CD4-positive, alpha-beta memory T cell (primary cell): ENCODE measurements at regions not wholly inside any gene's neighbourhood (a gene's known extent, or its start where the extent isn't known, plus 50 kb on each side); places are given as distances from the start of the nearest gene placed in this dataset.
A peak's percentile ranks its signal among the peaks of the same experiment; 100 is the strongest.

Experiments
- CTCF ChIA-PET: fragments of 350-600 bp; sonication (Branson Sonifier 250); formaldehyde crosslinking; loops from one replicate; lab custom pipeline; 2021; ENCODE audit warnings: inconsistent platforms; ENCODE audit not compliant: partially characterized antibody; lab: Charles Lee
- POLR2A ChIA-PET: fragments of 350-600 bp; sonication (Branson Sonifier 250); formaldehyde crosslinking; loops from one replicate; lab custom pipeline; 2021; ENCODE audit not compliant: partially characterized antibody; lab: Charles Lee
- DNase-seq, 5 donors: peaks; one replicate each; pipeline versions ENCODE4 v3.0.0 to v3.0.0-alpha.2; 2020 to 2022; ENCODE audit warnings: mixed read lengths in 1 of 5
- H3K27ac ChIP-seq: one replicate; pipeline ENCODE4 v1.7.0; 2013; ENCODE audit warnings: low read depth, low read length
- H3K27me3 ChIP-seq: 2 replicates; pipeline ENCODE4 v1.7.0; 2013; ENCODE audit warnings: mild to moderate bottlenecking, low read length, moderate library complexity; ENCODE audit not compliant: insufficient read depth
- H3K36me3 ChIP-seq: 2 replicates; pipeline ENCODE4 v1.7.0; 2013; ENCODE audit warnings: mild to moderate bottlenecking, low read length, moderate library complexity; ENCODE audit not compliant: insufficient read depth
- H3K4me1 ChIP-seq: 2 replicates; pipeline ENCODE4 v1.7.0; 2013; ENCODE audit warnings: mild to moderate bottlenecking, low read length, moderate library complexity; ENCODE audit not compliant: insufficient read depth
- H3K4me3 ChIP-seq, 2 donors: one replicate each; pipeline ENCODE4 v1.7.0; 2013; ENCODE audit warnings: low read length in 2 of 2, mild to moderate bottlenecking in 1 of 2
- H3K9me3 ChIP-seq, 2 donors: one replicate each; pipeline ENCODE4 v1.7.0; 2013; ENCODE audit warnings: low read length in 2 of 2, control low read depth in 1 of 2; ENCODE audit not compliant: control insufficient read depth in 1 of 2
- H3K27ac Mint-ChIP-seq, 7 donors: one replicate each; pipeline ENCODE4 v1.8.0; 2020 to 2021; ENCODE audit warnings: mixed read lengths in 7 of 7, mild to moderate bottlenecking in 6 of 7, inconsistent platforms in 3 of 7, moderate library complexity in 3 of 7
- H3K27me3 Mint-ChIP-seq, 2 donors: one replicate each; pipeline ENCODE4 v1.8.0; 2020 to 2021; ENCODE audit warnings: mixed read lengths in 2 of 2
- H3K36me3 Mint-ChIP-seq, 2 donors: one replicate each; pipeline ENCODE4 v1.8.0; 2020 to 2021; ENCODE audit warnings: mixed read lengths in 2 of 2, inconsistent platforms in 1 of 2, mild to moderate bottlenecking in 1 of 2
- H3K4me1 Mint-ChIP-seq, 4 donors: one replicate each; pipeline ENCODE4 v1.8.0; 2020 to 2021; ENCODE audit warnings: mixed read lengths in 4 of 4, mild to moderate bottlenecking in 1 of 4
- H3K4me3 Mint-ChIP-seq, 8 donors: one replicate each; pipeline ENCODE4 v1.8.0; 2020 to 2021; ENCODE audit warnings: mixed read lengths in 8 of 8, mild to moderate bottlenecking in 7 of 8, moderate library complexity in 6 of 8, inconsistent platforms in 3 of 8
- H3K9me3 Mint-ChIP-seq, 8 donors: one replicate each; pipeline ENCODE4 v1.8.0; 2020 to 2021; ENCODE audit warnings: mixed read lengths in 8 of 8, mild to moderate bottlenecking in 5 of 8, inconsistent platforms in 3 of 8, moderate library complexity in 1 of 8
- intact Hi-C: fragments of 100-400 bp; cut with micrococcal nuclease; formaldehyde crosslinking; loops from one replicate; pipeline ENCODE4 v1.15.1; 2023

GRCh38 chr1:193593147-193593885, 406.9 kb upstream of the B3GALT2 start:
- H3K27ac Mint-ChIP-seq = peak overlapping the region; percentile 75 to 95 (median 85)
- H3K36me3 Mint-ChIP-seq = peaks cover 0 to 7% of the 10 kb centered on the region in 2 donors
- no peaks in the 10 kb centered on the region for H3K9me3 ChIP-seq
- H3K27me3 ChIP-seq = no peaks in the 10 kb centered on the region
- H3K4me1 ChIP-seq = peaks cover 42% of the 10 kb centered on the region
- H3K27me3 Mint-ChIP-seq = no peaks in the 10 kb centered on the region
- H3K4me3 Mint-ChIP-seq = peak overlapping the region in 7 of 8 donors; percentile 72 to 84 (median 78)
- H3K9me3 Mint-ChIP-seq = peaks cover 0 to 5% (median 0%) of the 10 kb centered on the region in 8 donors
- H3K27ac ChIP-seq = peak overlapping the region; percentile 39
- CTCF ChIA-PET = no interaction called here
- H3K4me3 ChIP-seq = no peak overlapping the region
- DNase-seq = no peak
- POLR2A ChIA-PET = no interaction called here
- H3K4me1 Mint-ChIP-seq = peaks cover 34 to 54% (median 43%) of the 10 kb centered on the region in 4 donors
- intact Hi-C loops = loop anchor here (5.0 kb wide), 1 partner anchor 116 kb away; no protein-coding TSS in a partner anchor
- no peaks in the 10 kb centered on the region for H3K36me3 ChIP-seq

- DNase-seq = peak; percentile 39 to 51 (median 49)
- Mint-ChIP-seq H3K36me3 (peaks cover 0 to 7% of the 10 kb centered on the region in 2 donors), H3K27ac (peak overlapping the region; percentile 75 to 95 (median 85)), H3K27me3 (no peaks in the 10 kb centered on the region), H3K4me3 (peak overlapping the region in 7 of 8 donors; percentile 72 to 84 (median 78)), H3K9me3 (peaks cover 0 to 5% (median 0%) of the 10 kb centered on the region in 8 donors), H3K4me1 (peaks cover 34 to 54% (median 43%) of the 10 kb centered on the region in 4 donors)
- Histone ChIP-seq H3K9me3 (no peaks in the 10 kb centered on the region), H3K27me3 (no peaks in the 10 kb centered on the region), H3K36me3 (no peaks in the 10 kb centered on the region), H3K27ac (peak overlapping the region; percentile 39), H3K4me3 (peak overlapping the region in 1 of 2 donors; percentile 10), H3K4me1 (peaks cover 42% of the 10 kb centered on the region)
- intact Hi-C loops = loop anchor here (5.0 kb wide), 1 partner anchor 115 kb away; no protein-coding TSS in a partner anchor
- ChIA-PET POLR2A (interaction anchor here (0.6 to 2.6 kb wide), 12 partner anchors 8 to 183 kb away, joined by 3 to 15 read pairs (median 5); no protein-coding TSS in a partner anchor), CTCF (interaction anchor here (1.5 to 2.6 kb wide), 2 partner anchors 9 to 111 kb away, joined by 5 to 6 read pairs; no protein-coding TSS in a partner anchor)
These were observed 405.9 kb upstream of the B3GALT2 start for GRCh38 chr1:193592317-193592716.

- Mint-ChIP-seq H3K4me3 (no peak overlapping the region), H3K4me1 (peaks cover 32 to 49% (median 39%) of the 10 kb centered on the region in 4 donors), H3K36me3 (no peaks in the 10 kb centered on the region), H3K9me3 (peaks cover 0 to 2% (median 0%) of the 10 kb centered on the region in 8 donors), H3K27ac (peak overlapping the region in 5 of 7 donors; percentile 14 to 86 (median 79)), H3K27me3 (no peaks in the 10 kb centered on the region)
- no peak for DNase-seq
- no peaks in the 10 kb centered on the region for H3K27me3 ChIP-seq
- no peak overlapping the region for H3K4me3 ChIP-seq
- intact Hi-C loops = loop anchor here (5.0 kb wide), 1 partner anchor 113 kb away; no protein-coding TSS in a partner anchor
- H3K4me1 ChIP-seq = peaks cover 42% of the 10 kb centered on the region
- H3K27ac ChIP-seq = no peak overlapping the region
- ChIA-PET CTCF (interaction anchor here (1.0 to 2.6 kb wide), 3 partner anchors 40 to 191 kb away, joined by 3 to 6 read pairs (median 3); no protein-coding TSS in a partner anchor), POLR2A (interaction anchor here (0.8 to 2.6 kb wide), 4 partner anchors 9 to 132 kb away, joined by 3 to 15 read pairs (median 4); no protein-coding TSS in a partner anchor)
- H3K36me3 ChIP-seq = no peaks in the 10 kb centered on the region
- H3K9me3 ChIP-seq = no peaks in the 10 kb centered on the region
These were observed 403.7 kb upstream of the B3GALT2 start for GRCh38 chr1:193590102-193590501.

GRCh38 chr1:193589597-193590040, 403.2 kb upstream of the B3GALT2 start:
- no peaks in the 10 kb centered on the region for H3K9me3 ChIP-seq
- ChIA-PET CTCF (interaction anchor here (1.0 to 1.2 kb wide), 2 partner anchors 40 to 191 kb away, joined by 3 read pairs; no protein-coding TSS in a partner anchor), POLR2A (interaction anchor here (0.8 to 0.9 kb wide), 3 partner anchors 8 to 49 kb away, joined by 3 to 4 read pairs (median 3); no protein-coding TSS in a partner anchor)
- H3K27ac ChIP-seq = no peak overlapping the region
- no peak overlapping the region for H3K4me3 ChIP-seq
- H3K27ac Mint-ChIP-seq = peak overlapping the region in 6 of 7 donors; percentile 14 to 86 (median 78)
- H3K4me1 Mint-ChIP-seq = peaks cover 29 to 45% (median 37%) of the 10 kb centered on the region in 4 donors
- no peaks in the 10 kb centered on the region for H3K36me3 Mint-ChIP-seq
- peaks cover 40% of the 10 kb centered on the region for H3K4me1 ChIP-seq
- peaks cover 0 to 2% (median 0%) of the 10 kb centered on the region in 8 donors for H3K9me3 Mint-ChIP-seq
- H3K27me3 ChIP-seq = no peaks in the 10 kb centered on the region
- intact Hi-C loops = loop anchor here (5.0 kb wide), 1 partner anchor 112 kb away; no protein-coding TSS in a partner anchor
- DNase-seq = no peak
- no peaks in the 10 kb centered on the region for H3K36me3 ChIP-seq
- H3K4me3 Mint-ChIP-seq = peak overlapping the region in 3 of 8 donors; percentile 2 to 52 (median 2)
- H3K27me3 Mint-ChIP-seq = no peaks in the 10 kb centered on the region

- Histone ChIP-seq H3K4me1 (peaks cover 29% of the 10 kb centered on the region), H3K36me3 (no peaks in the 10 kb centered on the region), H3K27me3 (no peaks in the 10 kb centered on the region), H3K9me3 (no peaks in the 10 kb centered on the region), H3K27ac (no peak overlapping the region), H3K4me3 (no peak overlapping the region)
- intact Hi-C loops = no loop called here
- Mint-ChIP-seq H3K27ac (peak overlapping the region in 5 of 7 donors; percentile 52 to 82 (median 62)), H3K9me3 (peaks cover 0 to 3% (median 0%) of the 10 kb centered on the region in 8 donors), H3K36me3 (peaks cover 0 to 5% of the 10 kb centered on the region in 2 donors), H3K4me3 (no peak overlapping the region), H3K27me3 (no peaks in the 10 kb centered on the region), H3K4me1 (peaks cover 25 to 40% (median 35%) of the 10 kb centered on the region in 4 donors)
- DNase-seq = no peak
- ChIA-PET POLR2A (interaction anchor here (0.6 to 1.1 kb wide), 3 partner anchors 12 to 109 kb away, joined by 3 to 4 read pairs (median 3); no protein-coding TSS in a partner anchor), CTCF (no interaction called here)
These were observed 402.1 kb upstream of the B3GALT2 start for GRCh38 chr1:193588311-193589082.

- intact Hi-C loops = no loop called here
- ChIA-PET CTCF (interaction anchor here (0.7 kb wide), 1 partner anchor 42 kb away, joined by 3 read pairs; no protein-coding TSS in a partner anchor), POLR2A (interaction anchor here (0.6 to 1.7 kb wide), 6 partner anchors 11 to 135 kb away, joined by 3 to 4 read pairs (median 3); no protein-coding TSS in a partner anchor)
- peaks cover 2 to 19% (median 7%) of the 10 kb centered on the region in 4 donors for H3K4me1 Mint-ChIP-seq
- Histone ChIP-seq H3K4me1 (no peaks in the 10 kb centered on the region), H3K4me3 (no peak overlapping the region), H3K27me3 (no peaks in the 10 kb centered on the region), H3K9me3 (no peaks in the 10 kb centered on the region), H3K36me3 (no peaks in the 10 kb centered on the region), H3K27ac (no peak overlapping the region)
- H3K27ac Mint-ChIP-seq = peak overlapping the region in 1 of 7 donors; percentile 13
- no peak for DNase-seq
- peaks cover 0 to 22% of the 10 kb centered on the region in 2 donors for H3K36me3 Mint-ChIP-seq
- peaks cover 3 to 9% (median 5%) of the 10 kb centered on the region in 8 donors for H3K9me3 Mint-ChIP-seq
- H3K4me3 Mint-ChIP-seq = no peak overlapping the region
- H3K27me3 Mint-ChIP-seq = no peaks in the 10 kb centered on the region
These were observed 398.4 kb upstream of the B3GALT2 start for GRCh38 chr1:193584731-193585239.
